Bronchial epithelial cell (primary cell): ENCODE measurements at regions not wholly inside any gene's neighbourhood (a gene's known extent, or its start where the extent isn't known, plus 50 kb on each side); places are given as distances from the start of the nearest gene placed in this dataset.
"Not testable (repeated sequence)": the region's sequence is repeated elsewhere in the genome, so short reads cannot be mapped to it uniquely, and the experiment has no call there.

Experiments used
- DNase-seq: peaks from one replicate; pipeline ENCODE4 v3.0.0-alpha.2; 2010; ENCODE audit warnings: low read depth
- FAIRE-seq: peaks from 2 replicates; lab custom pipeline; 2011; peaks lifted over from hg19 to GRCh38; lab: Jason Lieb, UNC
- H3K27me3 ChIP-seq: 2 replicates; pipeline ENCODE4 v1.5.1; 2011; ENCODE audit warnings: low read length; ENCODE audit not compliant: control insufficient read depth, insufficient read depth
- H3K36me3 ChIP-seq: 2 replicates; pipeline ENCODE4 v1.5.1; 2011; ENCODE audit warnings: low read length; ENCODE audit not compliant: control insufficient read depth, insufficient read depth
- H3K4me3 ChIP-seq: 2 replicates; pipeline ENCODE4 v1.5.1; 2011; ENCODE audit warnings: mild to moderate bottlenecking, low read depth, low read length, control low read depth
- CTCF ChIP-seq: IDR thresholded peaks from 2 replicates; pipeline ENCODE4 v1.5.1; 2011; ENCODE audit warnings: mild to moderate bottlenecking, moderate library complexity, low read length, control low read depth, inconsistent platforms; ENCODE audit not compliant: insufficient read depth, severe bottlenecking

GRCh38 chr4:134636338-134637051 lies 434.9 kb upstream of the PABPC4L start:
- H3K27me3 ChIP-seq = no peaks in the 10 kb centered on the region
- no peak for TF ChIP-seq CTCF
- FAIRE-seq = no peak
- no peak overlapping the region for H3K4me3 ChIP-seq
- no peak for DNase-seq
- no peaks in the 10 kb centered on the region for H3K36me3 ChIP-seq

GRCh38 chr4:134634301-134634700 lies 432.7 kb upstream of the PABPC4L start:
- DNase-seq = no peak
- no peaks in the 10 kb centered on the region for H3K27me3 ChIP-seq
- no peak for FAIRE-seq
- H3K36me3 ChIP-seq = no peaks in the 10 kb centered on the region
- H3K4me3 ChIP-seq = no peak overlapping the region
- TF ChIP-seq CTCF = no peak

GRCh38 chr4:134632056-134632455 lies 430.5 kb upstream of the PABPC4L start:
- no peak for DNase-seq
- TF ChIP-seq CTCF = no peak
- H3K4me3 ChIP-seq = no peak overlapping the region
- H3K27me3 ChIP-seq = no peaks in the 10 kb centered on the region
- FAIRE-seq = no peak
- H3K36me3 ChIP-seq = no peaks in the 10 kb centered on the region

GRCh38 chr4:134628066-134628465 lies 426.5 kb upstream of the PABPC4L start:
- H3K4me3 ChIP-seq = no peak overlapping the region
- DNase-seq = no peak
- no peaks in the 10 kb centered on the region for H3K36me3 ChIP-seq
- no peak for TF ChIP-seq CTCF
- H3K27me3 ChIP-seq = no peaks in the 10 kb centered on the region
- FAIRE-seq = no peak

- no peak for TF ChIP-seq CTCF
- Histone ChIP-seq H3K27me3 (no peaks in the 10 kb centered on the region), H3K36me3 (no peaks in the 10 kb centered on the region), H3K4me3 (no peak overlapping the region)
- no peak for FAIRE-seq
- DNase-seq = no peak
Observed at GRCh38 chr4:134627366-134627765, 425.8 kb upstream of the PABPC4L start.

- TF ChIP-seq CTCF = no peak
- DNase-seq = no peak
- FAIRE-seq = no peak
- Histone ChIP-seq H3K36me3 (no peaks in the 10 kb centered on the region), H3K27me3 (no peaks in the 10 kb centered on the region), H3K4me3 (no peak overlapping the region)
Observed at GRCh38 chr4:134624365-134624764, 422.8 kb upstream of the PABPC4L start.

- DNase-seq = peak; percentile 41
- not testable (repeated sequence) for H3K27me3 ChIP-seq, H3K36me3 ChIP-seq, FAIRE-seq, H3K4me3 ChIP-seq
Observed at GRCh38 chr4:134622626-134623575, 421.3 kb upstream of the PABPC4L start.
